Trophoblast cell (in vitro differentiated cells and primary cell): ENCODE measurements at regions not wholly inside any gene's neighbourhood (a gene's known extent, or its start where the extent isn't known, plus 50 kb on each side); places are given as distances from the start of the nearest gene placed in this dataset.
A peak's percentile ranks its signal among the peaks of the same experiment; 100 is the strongest.
"Not testable (repeated sequence)": the region's sequence is repeated elsewhere in the genome, so short reads cannot be mapped to it uniquely, and the experiment has no call there.

Source experiments
- DNase-seq, 2 donors: peaks; one replicate each; pipeline ENCODE4 v3.0.0-alpha.2; 2016
- H2AFZ ChIP-seq: 2 replicates; pipeline ENCODE4 v1.6.1; 2013; ENCODE audit warnings: low read length, moderate library complexity, mild to moderate bottlenecking; ENCODE audit not compliant: insufficient read depth, poor library complexity
- H2AK5ac ChIP-seq: 2 replicates; pipeline ENCODE4 v1.6.1; 2013; ENCODE audit warnings: mild to moderate bottlenecking, low read length
- H2BK120ac ChIP-seq: 2 replicates; pipeline ENCODE4 v1.6.1; 2013; ENCODE audit warnings: low read length, mild to moderate bottlenecking, moderate library complexity; ENCODE audit not compliant: insufficient read depth, poor library complexity
- H2BK12ac ChIP-seq: 2 replicates; pipeline ENCODE4 v1.6.1; 2013; ENCODE audit warnings: mild to moderate bottlenecking, low read length, moderate library complexity
- H2BK5ac ChIP-seq: 2 replicates; pipeline ENCODE4 v1.6.1; 2013; ENCODE audit warnings: low read length, low read depth, moderate library complexity, mild to moderate bottlenecking; ENCODE audit not compliant: poor library complexity
- H3K14ac ChIP-seq: 2 replicates; pipeline ENCODE4 v1.6.1; 2013; ENCODE audit warnings: mild to moderate bottlenecking, low read length
- H3K18ac ChIP-seq: 2 replicates; pipeline ENCODE4 v1.6.1; 2013; ENCODE audit warnings: mild to moderate bottlenecking, low read length
- H3K23ac ChIP-seq: 2 replicates; pipeline ENCODE4 v1.6.1; 2013; ENCODE audit warnings: low read length
- H3K27ac ChIP-seq: 2 replicates; pipeline ENCODE4 v1.5.1; 2013; ENCODE audit warnings: low read depth, mild to moderate bottlenecking, inconsistent platforms, low read length, moderate library complexity
- H3K27me3 ChIP-seq: 2 replicates; pipeline ENCODE4 v1.6.1; 2013; ENCODE audit warnings: inconsistent platforms, mild to moderate bottlenecking, low read length, moderate library complexity; ENCODE audit not compliant: insufficient read depth
- H3K36me3 ChIP-seq, 2 experiments: 1 replicate in 1 of 2; 2 replicates in 1 of 2; pipeline ENCODE4 v1.6.1; 2013; ENCODE audit warnings: low read length in 2 of 2, mild to moderate bottlenecking in 2 of 2, moderate library complexity in 1 of 2; ENCODE audit not compliant: insufficient read depth in 2 of 2, control insufficient read depth in 1 of 2
- H3K4ac ChIP-seq: 2 replicates; pipeline ENCODE4 v1.6.1; 2013; ENCODE audit warnings: low read depth, mild to moderate bottlenecking, low read length, moderate library complexity
- H3K4me1 ChIP-seq, 2 experiments: 1 replicate in 1 of 2; 2 replicates in 1 of 2; pipeline ENCODE4 v1.6.1; 2013; ENCODE audit warnings: low read length in 2 of 2, mild to moderate bottlenecking in 2 of 2, moderate library complexity in 1 of 2; ENCODE audit not compliant: insufficient read depth in 2 of 2, control insufficient read depth in 1 of 2
- H3K4me2 ChIP-seq: 2 replicates; pipeline ENCODE4 v1.6.1; 2013; ENCODE audit warnings: inconsistent platforms, mild to moderate bottlenecking, low read length, moderate library complexity
- H3K4me3 ChIP-seq: 2 replicates; pipeline ENCODE4 v1.5.1; 2013; ENCODE audit warnings: mild to moderate bottlenecking, low read depth, low read length, inconsistent platforms
- H3K79me1 ChIP-seq: one replicate; pipeline ENCODE4 v1.6.1; 2013; ENCODE audit warnings: low read length
- H3K79me2 ChIP-seq: 2 replicates; pipeline ENCODE4 v1.6.1; 2013; ENCODE audit warnings: low read length, mild to moderate bottlenecking; ENCODE audit not compliant: control insufficient read depth, insufficient read depth, poor library complexity
- H3K9ac ChIP-seq: 2 replicates; pipeline ENCODE4 v1.6.1; 2013; ENCODE audit warnings: mild to moderate bottlenecking, low read length
- H3K9me3 ChIP-seq: 2 replicates; pipeline ENCODE4 v1.6.1; 2013; ENCODE audit warnings: low read depth, mild to moderate bottlenecking, control low read depth, inconsistent platforms, low read length; ENCODE audit not compliant: insufficient read depth
- H4K12ac ChIP-seq: 2 replicates; pipeline ENCODE4 v1.6.1; 2013; ENCODE audit warnings: low read depth, mild to moderate bottlenecking, low read length, moderate library complexity
- H4K8ac ChIP-seq: 2 replicates; pipeline ENCODE4 v1.6.1; 2013; ENCODE audit warnings: low read depth, mild to moderate bottlenecking, low read length, moderate library complexity
- H4K91ac ChIP-seq: one replicate; pipeline ENCODE4 v1.6.1; 2013; ENCODE audit warnings: low read depth, mild to moderate bottlenecking, low read length, moderate library complexity
- WGBS: extraction: QIAGEN DNeasy Blood & Tissue Kit; methylation state at CpG from one replicate; pipeline ENCODE4 v1.1.7; 2013; ENCODE audit warnings: missing lambda C conversion rate; ENCODE audit not compliant: insufficient read length, insufficient coverage; ENCODE audit errors: extremely low coverage; 5-methylcytosine and 5-hydroxymethylcytosine counted together

DNA sequence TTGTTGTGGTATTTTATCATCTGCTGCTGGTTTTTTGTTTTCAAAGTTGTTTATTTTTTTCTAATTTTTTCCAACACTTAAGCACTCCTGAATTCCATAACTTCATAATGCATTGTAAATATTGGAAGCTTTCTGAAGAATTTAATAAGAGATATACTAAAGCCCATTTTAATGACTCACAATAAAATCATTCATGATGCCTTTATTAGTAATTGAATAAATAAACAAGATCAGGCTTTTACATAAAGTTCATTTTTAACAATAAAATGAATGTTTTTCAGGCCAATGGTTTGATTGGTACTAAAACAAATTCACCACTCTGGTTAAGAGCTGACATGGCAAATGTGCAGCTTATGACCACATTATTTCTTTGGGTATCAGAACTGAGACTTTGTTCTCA is 408.2 kb upstream of the SMIM31 start:
- no peaks in the 10 kb centered on the region for H3K27me3 ChIP-seq
- H3K79me2 ChIP-seq = no peaks in the 10 kb centered on the region
- no peak for DNase-seq
- H4K8ac ChIP-seq = no peak overlapping the region
- H3K4me1 ChIP-seq = no peaks in the 10 kb centered on the region
- no peak overlapping the region for H3K14ac ChIP-seq
- no peak overlapping the region for H3K4me2 ChIP-seq
- no peak overlapping the region for H3K9ac ChIP-seq
- H3K23ac ChIP-seq = no peak overlapping the region
- no peak overlapping the region for H2AK5ac ChIP-seq
- H3K27ac ChIP-seq = no peak overlapping the region
- no peak overlapping the region for H3K4ac ChIP-seq
- no peak overlapping the region for H4K91ac ChIP-seq
- no peaks in the 10 kb centered on the region for H3K9me3 ChIP-seq
- no peak overlapping the region for H2AFZ ChIP-seq
- no peak overlapping the region for H4K12ac ChIP-seq
- H3K36me3 ChIP-seq = no peaks in the 10 kb centered on the region
- no peaks in the 10 kb centered on the region for H3K79me1 ChIP-seq
- no peak overlapping the region for H2BK12ac ChIP-seq
- H2BK5ac ChIP-seq = no peak overlapping the region
- H3K18ac ChIP-seq = no peak overlapping the region
- H3K4me3 ChIP-seq = no peak overlapping the region
- no peak overlapping the region for H2BK120ac ChIP-seq

DNA sequence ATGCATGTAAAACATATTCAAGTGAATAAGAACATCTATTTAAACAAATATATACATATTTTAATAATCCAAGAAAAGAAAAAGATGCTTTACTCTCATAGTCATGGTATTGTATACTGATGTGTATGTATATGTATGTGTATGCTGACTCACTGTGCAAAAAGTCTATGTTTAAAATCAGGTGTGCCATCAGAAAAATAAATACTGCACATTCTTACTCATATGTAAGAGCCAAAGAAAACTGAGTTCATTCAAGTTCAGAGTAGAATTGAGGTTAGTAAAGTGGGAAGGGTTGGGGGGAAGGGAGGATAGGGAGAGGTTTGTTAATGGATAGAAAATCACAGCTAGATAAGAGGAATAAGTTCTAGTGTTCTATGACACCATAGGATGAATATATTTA is 403.9 kb upstream of the SMIM31 start:
- H3K4me3 ChIP-seq = no peak overlapping the region
- H3K18ac ChIP-seq = no peak overlapping the region
- no peak overlapping the region for H2AK5ac ChIP-seq
- H4K12ac ChIP-seq = no peak overlapping the region
- H2BK120ac ChIP-seq = no peak overlapping the region
- H3K4me2 ChIP-seq = no peak overlapping the region
- no peak overlapping the region for H3K4ac ChIP-seq
- H3K14ac ChIP-seq = no peak overlapping the region
- no peak overlapping the region for H3K27ac ChIP-seq
- H3K4me1 ChIP-seq = no peaks in the 10 kb centered on the region
- no peaks in the 10 kb centered on the region for H3K9me3 ChIP-seq
- H3K79me1 ChIP-seq = no peaks in the 10 kb centered on the region
- H4K8ac ChIP-seq = no peak overlapping the region
- no peaks in the 10 kb centered on the region for H3K27me3 ChIP-seq
- no peak overlapping the region for H3K23ac ChIP-seq
- H3K79me2 ChIP-seq = no peaks in the 10 kb centered on the region
- peak in 1 of 2 donors; percentile 43 for DNase-seq
- H3K9ac ChIP-seq = no peak overlapping the region
- no peak overlapping the region for H2BK5ac ChIP-seq
- H3K36me3 ChIP-seq = no peaks in the 10 kb centered on the region
- H2AFZ ChIP-seq = no peak overlapping the region
- H4K91ac ChIP-seq = no peak overlapping the region
- no peak overlapping the region for H2BK12ac ChIP-seq

GRCh38 chr4:164350716-164351115 is 403.2 kb upstream of the SMIM31 start:
- not testable (repeated sequence) for H2AK5ac ChIP-seq, H4K91ac ChIP-seq, H3K23ac ChIP-seq, H3K4ac ChIP-seq, H3K18ac ChIP-seq, H3K36me3 ChIP-seq, H3K79me1 ChIP-seq, H2AFZ ChIP-seq, H4K8ac ChIP-seq, H2BK12ac ChIP-seq, H3K14ac ChIP-seq, H3K4me2 ChIP-seq, H3K9ac ChIP-seq, H3K9me3 ChIP-seq, H2BK120ac ChIP-seq, H3K27ac ChIP-seq, H3K4me3 ChIP-seq, H3K79me2 ChIP-seq, H3K27me3 ChIP-seq, H4K12ac ChIP-seq, H2BK5ac ChIP-seq, H3K4me1 ChIP-seq
- peak in 1 of 2 donors; percentile 6 for DNase-seq
- no CpG with 5 or more reads among the region's 24 CpGs for WGBS

- Histone ChIP-seq H3K9me3 (peaks cover 1% of the 10 kb centered on the region), H4K8ac (no peak overlapping the region), H3K18ac (no peak overlapping the region), H3K36me3 (no peaks in the 10 kb centered on the region), H3K79me1 (no peaks in the 10 kb centered on the region), H4K12ac (no peak overlapping the region), H2BK120ac (no peak overlapping the region), H3K4me3 (no peak overlapping the region), H2BK12ac (no peak overlapping the region), H3K14ac (no peak overlapping the region), H3K79me2 (no peaks in the 10 kb centered on the region), H3K4ac (no peak overlapping the region), H3K27me3 (no peaks in the 10 kb centered on the region), H3K4me1 (no peaks in the 10 kb centered on the region), H2AFZ (no peak overlapping the region), H4K91ac (no peak overlapping the region), H2BK5ac (no peak overlapping the region), H2AK5ac (no peak overlapping the region), H3K4me2 (no peak overlapping the region), H3K23ac (no peak overlapping the region), H3K27ac (no peak overlapping the region), H3K9ac (no peak overlapping the region)
- DNase-seq = peak; percentile 27 to 63
- no CpG with 5 or more reads among the region's 2 CpGs for WGBS
Measured at GRCh38 chr4:164357957-164358356, 396.0 kb upstream of the SMIM31 start.

GRCh38 chr4:164358400-164358799 is 395.5 kb upstream of the SMIM31 start:
- no peak overlapping the region for H2AK5ac ChIP-seq
- H3K4me2 ChIP-seq = no peak overlapping the region
- no CpG with 5 or more reads among the region's 1 CpG for WGBS
- no peak overlapping the region for H3K4ac ChIP-seq
- no peaks in the 10 kb centered on the region for H3K27me3 ChIP-seq
- H3K18ac ChIP-seq = no peak overlapping the region
- H2BK120ac ChIP-seq = no peak overlapping the region
- H2AFZ ChIP-seq = no peak overlapping the region
- H3K9me3 ChIP-seq = peaks cover 1% of the 10 kb centered on the region
- no peak overlapping the region for H3K9ac ChIP-seq
- no peak overlapping the region for H4K91ac ChIP-seq
- H3K4me1 ChIP-seq = no peaks in the 10 kb centered on the region
- no peak overlapping the region for H4K8ac ChIP-seq
- H3K4me3 ChIP-seq = no peak overlapping the region
- no peaks in the 10 kb centered on the region for H3K79me1 ChIP-seq
- no peak overlapping the region for H4K12ac ChIP-seq
- H2BK5ac ChIP-seq = no peak overlapping the region
- H3K36me3 ChIP-seq = no peaks in the 10 kb centered on the region
- no peak overlapping the region for H2BK12ac ChIP-seq
- no peak overlapping the region for H3K23ac ChIP-seq
- H3K14ac ChIP-seq = no peak overlapping the region
- no peak for DNase-seq
- H3K79me2 ChIP-seq = no peaks in the 10 kb centered on the region
- H3K27ac ChIP-seq = no peak overlapping the region
